IgD-negative memory B cell (primary cell): ENCODE measurements at regions not wholly inside any gene's neighbourhood (a gene's known extent, or its start where the extent isn't known, plus 50 kb on each side); places are given as distances from the start of the nearest gene placed in this dataset.
"Not testable (repeated sequence)": the region's sequence is repeated elsewhere in the genome, so short reads cannot be mapped to it uniquely, and the experiment has no call there.

Source experiments
- H3K27ac Mint-ChIP-seq, 3 donors: one replicate each; pipeline ENCODE4 v1.8.0; 2020 to 2022; ENCODE audit warnings: mild to moderate bottlenecking in 3 of 3, mixed read lengths in 3 of 3, moderate library complexity in 1 of 3
- H3K27me3 Mint-ChIP-seq: one replicate; pipeline ENCODE4 v1.8.0; 2021; ENCODE audit warnings: mixed read lengths
- H3K36me3 Mint-ChIP-seq: one replicate; pipeline ENCODE4 v1.8.0; 2020; ENCODE audit warnings: mild to moderate bottlenecking, mixed read lengths
- H3K4me1 Mint-ChIP-seq, 3 donors: one replicate each; pipeline ENCODE4 v1.8.0; 2020 to 2022; ENCODE audit warnings: mixed read lengths in 3 of 3, mild to moderate bottlenecking in 1 of 3
- H3K4me3 Mint-ChIP-seq, 4 donors: one replicate each; pipeline ENCODE4 v1.8.0; 2020 to 2022; ENCODE audit warnings: mild to moderate bottlenecking in 4 of 4, mixed read lengths in 4 of 4, moderate library complexity in 3 of 4
- H3K9me3 Mint-ChIP-seq, 3 donors: one replicate each; pipeline ENCODE4 v1.8.0; 2020 to 2021; ENCODE audit warnings: mixed read lengths in 3 of 3, mild to moderate bottlenecking in 1 of 3

DNA sequence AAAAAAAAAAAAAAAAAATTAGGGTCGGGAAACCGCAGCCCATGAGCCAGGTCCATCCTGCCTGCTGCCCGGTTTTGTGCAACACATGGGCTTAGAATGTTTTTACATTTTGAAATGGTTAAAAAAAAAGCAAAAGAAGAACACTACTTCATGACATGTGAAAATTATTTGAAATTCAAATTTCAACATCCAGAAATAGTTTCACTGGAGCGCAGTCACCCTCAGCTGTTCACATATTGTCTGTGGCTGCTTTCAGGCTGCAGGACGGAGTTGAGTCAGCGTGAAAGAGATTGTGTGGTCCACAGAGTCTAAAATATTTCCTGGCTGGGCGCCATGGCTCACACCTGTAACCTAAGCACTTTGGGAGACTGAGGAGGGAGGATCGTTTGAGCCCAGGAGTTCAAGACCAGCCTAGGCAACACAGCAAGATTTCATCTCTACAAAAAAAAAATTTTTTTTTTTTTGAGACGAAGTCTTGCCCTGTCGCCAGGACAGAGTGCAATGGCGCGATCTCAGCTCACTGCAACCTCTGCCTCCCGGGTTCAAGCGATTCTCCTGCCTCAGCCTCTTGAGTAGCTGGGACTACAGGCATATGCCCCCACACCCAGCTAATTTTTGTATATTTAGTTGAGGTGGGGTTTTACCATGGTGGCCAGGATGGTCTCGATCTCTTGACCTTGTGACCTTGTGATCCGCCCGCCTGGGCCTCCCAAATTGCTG, 63.9 kb upstream of the ECHDC3 start:
- H3K9me3 Mint-ChIP-seq = peaks cover 0 to 3% (median 0%) of the 10 kb centered on the region in 3 donors
- peak overlapping the region; percentile 77 to 89 (median 83) for H3K4me3 Mint-ChIP-seq
- peak overlapping the region; percentile 80 to 90 (median 86) for H3K27ac Mint-ChIP-seq
- peaks cover 52 to 73% (median 67%) of the 10 kb centered on the region in 3 donors for H3K4me1 Mint-ChIP-seq
- H3K27me3 Mint-ChIP-seq = no peaks in the 10 kb centered on the region
- H3K36me3 Mint-ChIP-seq = peaks cover 3% of the 10 kb centered on the region

DNA sequence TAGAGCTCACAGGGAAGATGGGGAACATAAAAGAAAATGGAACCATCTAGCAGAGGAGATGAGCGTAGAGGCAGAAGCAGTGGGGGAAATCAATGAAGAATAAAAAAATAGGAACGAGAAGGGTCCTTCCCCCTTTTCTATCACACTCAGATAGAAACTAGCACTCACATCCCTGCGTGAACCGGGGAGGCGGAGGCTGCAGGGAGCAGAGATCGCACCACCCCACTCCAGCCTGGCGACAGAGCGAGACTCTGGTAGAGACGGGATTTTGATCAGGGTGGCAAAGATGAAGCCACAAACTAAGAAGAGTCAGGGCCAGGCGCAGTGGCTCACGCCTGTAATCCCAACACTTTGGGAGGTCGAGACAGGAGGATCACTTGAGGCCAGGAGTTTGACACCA, 64.7 kb upstream of the ECHDC3 start:
- peaks cover 54 to 73% (median 65%) of the 10 kb centered on the region in 3 donors for H3K4me1 Mint-ChIP-seq
- no peaks in the 10 kb centered on the region for H3K27me3 Mint-ChIP-seq
- H3K27ac Mint-ChIP-seq = peak overlapping the region; percentile 80 to 90 (median 86)
- H3K36me3 Mint-ChIP-seq = peaks cover 3% of the 10 kb centered on the region
- H3K9me3 Mint-ChIP-seq = peaks cover 0 to 3% (median 0%) of the 10 kb centered on the region in 3 donors
- H3K4me3 Mint-ChIP-seq = peak overlapping the region; percentile 77 to 89 (median 83)

DNA sequence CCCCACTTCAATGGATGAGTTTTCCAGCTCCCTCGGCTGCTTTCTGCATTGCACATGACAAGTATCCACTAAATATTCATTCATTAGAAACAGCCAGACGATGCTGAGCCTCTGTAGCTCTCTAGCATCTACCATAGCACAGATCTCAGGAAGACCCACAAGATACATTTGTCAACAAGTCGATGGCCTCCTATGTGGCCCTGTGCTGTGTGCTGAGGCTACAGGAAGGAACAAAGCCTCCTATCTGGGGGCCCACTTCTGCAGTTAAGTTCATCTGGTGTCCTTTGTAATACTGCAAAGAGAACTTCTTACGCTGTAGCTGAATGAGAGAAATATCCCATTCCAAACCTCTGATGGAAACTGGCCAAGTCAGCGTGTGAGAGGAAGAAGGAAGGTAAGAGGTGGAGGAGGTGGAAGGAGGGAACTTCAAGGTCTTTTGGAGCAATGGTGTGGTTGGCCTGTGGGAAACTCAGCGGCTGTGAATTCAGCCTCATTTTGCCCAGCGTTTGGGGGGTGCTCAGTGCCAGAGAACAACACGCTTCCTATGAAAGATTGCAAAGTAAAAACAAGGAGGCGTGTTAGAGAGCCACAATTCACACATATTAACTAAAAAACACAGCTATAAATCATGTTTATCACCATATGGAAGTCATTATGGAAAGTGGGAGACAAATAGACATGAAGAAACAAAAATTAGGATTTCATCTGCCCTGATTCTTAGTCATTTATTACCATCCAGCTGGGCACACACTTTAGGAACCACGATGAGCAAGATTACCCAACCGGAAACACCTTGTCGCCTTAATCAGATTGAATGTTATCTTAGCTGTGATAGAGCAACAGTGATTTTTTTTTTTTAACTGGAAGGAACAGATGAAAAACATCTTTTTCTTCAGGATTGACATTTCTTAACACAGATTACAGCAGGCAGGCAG, 62.2 kb upstream of the USP6NL start:
- peaks cover 3% of the 10 kb centered on the region for H3K36me3 Mint-ChIP-seq
- H3K27me3 Mint-ChIP-seq = no peaks in the 10 kb centered on the region
- H3K9me3 Mint-ChIP-seq = peaks cover 0 to 3% (median 0%) of the 10 kb centered on the region in 3 donors
- peak overlapping the region; percentile 9 to 91 (median 74) for H3K27ac Mint-ChIP-seq
- H3K4me3 Mint-ChIP-seq = peak overlapping the region; percentile 78 to 95 (median 86)
- peaks cover 57 to 76% (median 64%) of the 10 kb centered on the region in 3 donors for H3K4me1 Mint-ChIP-seq

DNA sequence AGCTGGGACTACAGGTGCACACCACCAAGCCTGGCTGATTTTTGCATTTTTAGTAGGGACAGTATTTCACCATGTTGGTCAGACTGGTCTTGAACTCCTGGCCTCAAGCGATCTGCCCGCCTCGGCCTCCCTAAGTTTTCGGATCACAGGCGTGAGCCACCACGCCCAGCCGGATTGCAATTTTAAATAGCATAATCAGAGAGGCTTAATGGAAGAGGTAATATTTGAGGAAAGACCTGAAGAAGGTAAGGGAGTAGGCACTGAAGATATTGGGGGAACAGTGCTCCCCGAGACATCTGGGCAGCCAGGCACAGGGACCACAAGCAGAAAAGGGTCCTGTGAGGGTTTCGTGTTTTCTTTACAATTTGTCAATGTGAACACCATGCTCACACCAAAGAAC, 61.4 kb upstream of the USP6NL start:
- H3K27me3 Mint-ChIP-seq = no peaks in the 10 kb centered on the region
- H3K4me3 Mint-ChIP-seq = peak overlapping the region; percentile 78 to 95 (median 86)
- H3K9me3 Mint-ChIP-seq = peaks cover 0 to 3% (median 0%) of the 10 kb centered on the region in 3 donors
- H3K27ac Mint-ChIP-seq = peak overlapping the region; percentile 9 to 94 (median 74)
- peaks cover 54 to 75% (median 67%) of the 10 kb centered on the region in 3 donors for H3K4me1 Mint-ChIP-seq
- H3K36me3 Mint-ChIP-seq = peaks cover 3% of the 10 kb centered on the region

DNA sequence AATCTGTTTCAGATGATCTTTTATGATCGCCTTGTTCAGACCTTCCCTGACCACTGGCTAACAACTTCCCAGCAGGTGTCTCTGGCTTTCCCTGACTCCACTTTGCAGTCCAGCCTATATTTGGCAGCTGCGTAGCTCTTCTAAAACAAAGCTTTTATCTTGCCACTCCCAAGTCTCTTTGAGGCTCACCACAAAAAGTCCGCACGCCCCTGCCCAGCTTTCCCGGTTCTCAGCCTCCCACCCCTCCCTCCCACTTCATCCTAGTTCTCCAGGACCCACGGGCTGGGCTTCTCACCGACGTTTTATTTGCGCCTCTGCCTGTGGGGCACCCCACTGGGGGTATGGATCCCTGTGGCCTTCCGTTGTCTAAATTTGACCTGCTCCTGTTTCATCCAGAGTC, 58.9 kb upstream of the USP6NL start:
- H3K9me3 Mint-ChIP-seq = peaks cover 0 to 6% (median 5%) of the 10 kb centered on the region in 3 donors
- H3K27ac Mint-ChIP-seq = peak overlapping the region in 1 of 3 donors; percentile 71
- H3K36me3 Mint-ChIP-seq = peaks cover 5% of the 10 kb centered on the region
- H3K27me3 Mint-ChIP-seq = peaks cover 3% of the 10 kb centered on the region
- peaks cover 51 to 75% (median 65%) of the 10 kb centered on the region in 3 donors for H3K4me1 Mint-ChIP-seq
- H3K4me3 Mint-ChIP-seq = peak overlapping the region in 1 of 4 donors; percentile 76

DNA sequence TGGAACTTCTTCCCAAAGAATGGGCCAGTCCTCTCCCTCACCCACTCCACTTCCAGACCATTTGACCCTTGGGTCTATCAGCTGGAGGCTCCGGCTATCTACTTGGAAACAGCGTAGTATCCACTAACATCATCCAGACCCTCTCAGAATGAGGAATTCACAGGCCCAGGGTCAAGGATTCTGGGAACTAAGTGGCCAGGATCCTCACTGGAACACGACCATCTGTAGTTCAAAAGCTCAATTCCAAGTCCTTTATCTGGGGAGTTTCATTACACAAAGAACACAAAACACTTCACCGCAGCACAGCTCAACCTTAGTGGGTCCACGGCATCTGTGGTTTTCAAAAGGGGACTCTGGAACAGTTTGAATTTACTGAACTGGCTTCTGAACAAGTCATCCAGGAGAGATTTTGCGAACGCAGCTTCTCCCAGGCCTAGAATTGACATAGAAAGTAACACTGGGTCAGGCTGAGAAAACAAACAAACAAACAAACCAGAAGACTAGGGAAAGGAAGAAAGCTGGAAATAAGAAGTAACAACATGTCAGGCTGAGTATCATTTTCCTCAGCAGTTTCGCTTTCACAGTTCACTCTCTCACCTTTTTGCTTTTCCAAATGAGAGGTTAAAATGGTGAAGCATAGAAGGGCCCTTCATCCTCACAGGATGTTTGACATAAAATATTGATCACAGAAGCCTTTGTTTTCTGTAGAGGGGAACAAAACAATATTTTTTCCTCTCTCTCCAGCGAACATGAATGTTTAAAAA, 57.6 kb upstream of the USP6NL start:
- peaks cover 3% of the 10 kb centered on the region for H3K36me3 Mint-ChIP-seq
- H3K27me3 Mint-ChIP-seq = peaks cover 3% of the 10 kb centered on the region
- H3K4me3 Mint-ChIP-seq = peak overlapping the region; percentile 28 to 93 (median 80)
- peaks cover 54 to 77% (median 74%) of the 10 kb centered on the region in 3 donors for H3K4me1 Mint-ChIP-seq
- peaks cover 0 to 6% (median 5%) of the 10 kb centered on the region in 3 donors for H3K9me3 Mint-ChIP-seq
- H3K27ac Mint-ChIP-seq = peak overlapping the region; percentile 25 to 89 (median 55)

DNA sequence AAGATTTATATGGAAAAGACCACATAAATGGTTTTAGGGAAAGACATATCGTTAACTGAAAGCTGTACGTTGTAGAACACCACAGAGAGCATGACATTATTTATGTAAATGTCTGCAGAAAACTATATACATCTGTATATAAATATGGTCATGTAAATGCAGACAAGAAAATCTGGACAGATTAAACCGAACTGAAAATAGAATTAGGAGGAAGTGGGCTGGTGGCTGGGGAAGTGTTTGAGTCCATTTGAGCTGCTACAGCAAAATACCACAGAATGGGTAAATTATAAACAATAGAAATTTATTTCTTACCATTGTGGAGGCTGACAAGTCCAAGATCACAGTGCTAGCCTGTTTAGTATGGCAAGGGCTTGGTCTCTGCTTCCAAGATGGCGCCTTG, 56.3 kb upstream of the USP6NL start:
- Mint-ChIP-seq H3K4me3 (peak overlapping the region; percentile 5 to 85 (median 61)), H3K27ac (peak overlapping the region in 1 of 3 donors; percentile 3), H3K27me3 (peaks cover 3% of the 10 kb centered on the region), H3K4me1 (peaks cover 51 to 74% (median 73%) of the 10 kb centered on the region in 3 donors), H3K36me3 (peaks cover 3% of the 10 kb centered on the region), H3K9me3 (peaks cover 0 to 6% (median 5%) of the 10 kb centered on the region in 3 donors)

DNA sequence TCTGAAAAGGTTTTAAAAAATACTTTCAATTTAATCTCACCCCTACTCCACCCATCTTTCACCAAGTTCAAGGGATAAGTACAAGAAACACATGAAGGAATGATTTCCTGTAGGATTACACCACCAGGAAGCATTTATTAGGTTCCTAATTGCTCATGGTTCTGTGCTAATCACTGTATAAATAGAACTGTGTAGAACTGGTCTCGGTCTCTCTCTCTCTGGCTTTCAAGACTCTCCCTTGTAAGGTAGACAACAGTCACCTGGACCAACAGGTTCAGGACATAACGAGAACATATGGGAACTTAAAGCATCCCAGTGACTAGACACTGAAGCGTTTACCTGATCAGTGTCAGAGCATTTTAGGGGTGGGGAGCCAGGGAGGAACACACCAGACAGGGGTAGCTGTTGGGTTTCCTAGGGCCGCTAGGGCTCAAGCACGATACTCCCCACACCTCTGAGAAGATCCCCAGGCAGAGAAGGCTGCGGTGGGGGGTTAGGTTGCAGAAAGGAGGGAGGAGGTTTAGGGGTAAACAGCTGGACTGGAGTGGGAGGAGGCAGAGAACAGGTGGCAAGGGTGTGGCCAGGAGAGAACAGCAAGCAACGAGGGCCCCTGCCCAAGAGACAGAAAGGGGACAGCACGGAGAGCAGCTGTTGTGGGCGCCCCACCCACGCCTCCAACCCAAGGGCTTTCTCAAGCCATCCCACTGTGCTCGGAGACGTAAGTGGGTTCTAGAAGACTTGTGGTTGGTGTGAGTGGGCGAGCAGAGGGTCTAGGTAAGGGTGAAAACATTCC, 52.5 kb upstream of the USP6NL start:
- Mint-ChIP-seq H3K4me1 (peaks cover 43 to 66% (median 61%) of the 10 kb centered on the region in 3 donors), H3K27me3 (peaks cover 3% of the 10 kb centered on the region), H3K9me3 (peaks cover 0 to 6% (median 5%) of the 10 kb centered on the region in 3 donors), H3K4me3 (peak overlapping the region; percentile 86 to 94 (median 89)), H3K36me3 (peaks cover 3% of the 10 kb centered on the region), H3K27ac (peak overlapping the region; percentile 92 to 96 (median 93))

DNA sequence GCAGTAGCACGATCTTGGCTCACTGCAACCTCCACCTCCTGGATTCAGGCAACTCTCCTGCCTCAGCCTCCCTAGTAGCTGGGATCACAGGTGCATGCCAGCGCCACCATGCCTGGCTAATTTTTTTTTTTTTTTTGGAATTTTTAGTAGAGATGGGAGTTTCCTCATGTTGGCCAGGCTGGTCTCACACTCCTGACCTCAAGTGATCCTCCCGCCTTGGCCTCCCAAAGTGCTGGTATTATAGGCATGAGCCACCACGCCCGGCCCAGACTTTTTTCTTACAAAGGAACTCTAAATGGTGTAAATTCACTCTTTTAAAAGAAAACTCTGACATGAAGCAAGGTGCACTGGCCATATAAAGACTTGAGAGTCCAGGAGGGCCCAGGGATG, 51.7 kb upstream of the USP6NL start:
- Mint-ChIP-seq H3K27ac (peak overlapping the region; percentile 93 to 96 (median 94)), H3K4me3 (peak overlapping the region in 2 of 4 donors; percentile 85 to 86), H3K4me1 (peaks cover 42 to 60% (median 54%) of the 10 kb centered on the region in 3 donors)
- H3K9me3 Mint-ChIP-seq, H3K36me3 Mint-ChIP-seq, H3K27me3 Mint-ChIP-seq: not testable (repeated sequence)

DNA sequence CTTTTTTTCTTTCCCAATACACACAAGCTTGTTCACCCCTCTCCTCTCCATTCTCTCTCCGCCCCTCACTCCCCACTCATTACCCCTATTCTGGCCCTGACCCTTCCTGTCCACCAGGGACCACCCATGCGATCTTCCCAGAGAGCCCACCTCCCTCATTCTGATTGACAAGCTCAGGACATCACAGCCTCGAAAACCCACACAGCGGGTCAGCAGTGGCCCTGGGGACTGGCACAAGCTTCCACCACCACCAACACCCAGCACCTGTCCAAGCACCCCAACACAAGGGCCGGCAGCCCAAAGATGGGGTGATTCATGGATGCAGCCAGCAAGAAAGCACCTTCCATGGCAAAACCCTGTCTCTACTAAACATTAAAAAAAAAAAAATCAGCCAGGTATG, 50.0 kb upstream of the USP6NL start:
- H3K27ac Mint-ChIP-seq = peak overlapping the region; percentile 43 to 96 (median 88)
- peaks cover 0 to 6% (median 5%) of the 10 kb centered on the region in 3 donors for H3K9me3 Mint-ChIP-seq
- peak overlapping the region in 1 of 4 donors; percentile 92 for H3K4me3 Mint-ChIP-seq
- peaks cover 3% of the 10 kb centered on the region for H3K27me3 Mint-ChIP-seq
- H3K4me1 Mint-ChIP-seq = peaks cover 35 to 49% (median 47%) of the 10 kb centered on the region in 3 donors
- peaks cover 3% of the 10 kb centered on the region for H3K36me3 Mint-ChIP-seq
